SK-N-SH (cell line): ENCODE measurements at regions not wholly inside any gene's neighbourhood (a gene's known extent, or its start where the extent isn't known, plus 50 kb on each side); places are given as distances from the start of the nearest gene placed in this dataset.

Experiments
- CTCF ChIP-seq: fragments of 200-600 bp; sonication (generic); IDR thresholded peaks from 2 replicates; pipeline ENCODE4 v1.6.1; 2017; ENCODE audit warnings: antibody characterized with exemption, mild to moderate bottlenecking, moderate library complexity
- ELF1 ChIP-seq: IDR thresholded peaks from 2 replicates; pipeline ENCODE4 v1.4.0; 2012
- EP300 ChIP-seq, 2 experiments: IDR thresholded peaks; 2 replicates each; pipeline versions ENCODE4 v1.4.0 to v1.6.1; 2012; ENCODE audit warnings: borderline replicate concordance in 1 of 2, low read depth in 1 of 2, low read length in 1 of 2
- EZH2phosphoT487 ChIP-seq: fragments of 200-600 bp; sonication (generic); IDR thresholded peaks from 2 replicates; pipeline ENCODE4 v1.6.1; 2017; ENCODE audit warnings: low read depth, mixed run types, mild to moderate bottlenecking, antibody characterized with exemption, moderate library complexity, borderline replicate concordance
- MAX ChIP-seq: IDR thresholded peaks from 2 replicates; pipeline ENCODE4 v1.4.0; 2012; ENCODE audit warnings: low read depth
- NFIC ChIP-seq: IDR thresholded peaks from 2 replicates; pipeline ENCODE4 v1.4.0; 2012; ENCODE audit warnings: borderline replicate concordance
- NRF1 ChIP-seq: IDR thresholded peaks from 2 replicates; pipeline ENCODE4 v1.6.1; 2012; ENCODE audit warnings: low read depth, mild to moderate bottlenecking, low read length
- PBX3 ChIP-seq: IDR thresholded peaks from 2 replicates; pipeline ENCODE4; 2012
- POLR2AphosphoS5 ChIP-seq: IDR thresholded peaks from 2 replicates; pipeline ENCODE4 v1.6.1; 2012; ENCODE audit warnings: low read depth, low read length
- SMC3 ChIP-seq: IDR thresholded peaks from 2 replicates; pipeline ENCODE4 v1.6.1; 2012; ENCODE audit warnings: low read depth, low read length, improper control_type of control experiment
- TCF12 ChIP-seq: IDR thresholded peaks from 2 replicates; pipeline ENCODE4 v1.4.0; 2012
- USF1 ChIP-seq: IDR thresholded peaks from 2 replicates; pipeline ENCODE4 v1.4.0; 2012; ENCODE audit warnings: low read depth, borderline replicate concordance
- USF2 ChIP-seq: fragments of 150-350 bp; IDR thresholded peaks from 2 replicates; pipeline ENCODE4 v1.6.1; 2017; ENCODE audit warnings: antibody characterized with exemption, low read length, low read depth, borderline replicate concordance
- YY1 ChIP-seq: IDR thresholded peaks from 2 replicates; pipeline ENCODE4 v1.4.0; 2012; ENCODE audit warnings: low read depth, mild to moderate bottlenecking

- TF ChIP-seq EP300 (IDR thresholded peaks at IDR 0.05; ENCODE audit: borderline replicate concordance in 1 of 2, low read depth in 1 of 2, low read length in 1 of 2) (no peak), CTCF (no peak), ELF1 (no peak), POLR2AphosphoS5 (no peak), EZH2phosphoT487 (no peak), MAX (no peak), USF1 (no peak), NFIC (no peak), YY1 (no peak), USF2 (no peak), PBX3 (no peak), NRF1 (no peak), SMC3 (no peak), TCF12 (no peak)
Observed at GRCh38 chr20:58142843-58143185, 85.6 kb downstream of the ANKRD60 start.
